Gastroesophageal sphincter (tissue), 3 donors: ENCODE measurements at regions not wholly inside any gene's neighbourhood (a gene's known extent, or its start where the extent isn't known, plus 50 kb on each side); places are given as distances from the start of the nearest gene placed in this dataset.

Experiments used
- CTCF ChIP-seq, 4 experiments: fragments of 200-600 bp in 2 of 4; fragments of 450-650 bp in 2 of 4; sonication (generic) in 1 of 4; IDR thresholded peaks; one replicate each; pipeline ENCODE4 v1.5.1; 2017 to 2019; ENCODE audit warnings: antibody characterized with exemption in 4 of 4, mild to moderate bottlenecking in 2 of 4, moderate library complexity in 2 of 4
- EP300 ChIP-seq: sonication (generic); formaldehyde crosslinking; IDR thresholded peaks from one replicate; pipeline ENCODE4 v1.6.1; 2017; ENCODE audit warnings: antibody characterized with exemption, mild to moderate bottlenecking
- POLR2A ChIP-seq, 2 donors: fragments of 450-650 bp; IDR thresholded peaks; one replicate each; pipeline ENCODE4 v1.6.1; 2017; ENCODE audit warnings: antibody characterized with exemption in 2 of 2, mild to moderate bottlenecking in 2 of 2, moderate library complexity in 1 of 2
- POLR2AphosphoS5 ChIP-seq: sonication (generic); formaldehyde crosslinking; IDR thresholded peaks from one replicate; pipeline ENCODE4 v1.6.1; 2017; ENCODE audit warnings: antibody characterized with exemption

DNA sequence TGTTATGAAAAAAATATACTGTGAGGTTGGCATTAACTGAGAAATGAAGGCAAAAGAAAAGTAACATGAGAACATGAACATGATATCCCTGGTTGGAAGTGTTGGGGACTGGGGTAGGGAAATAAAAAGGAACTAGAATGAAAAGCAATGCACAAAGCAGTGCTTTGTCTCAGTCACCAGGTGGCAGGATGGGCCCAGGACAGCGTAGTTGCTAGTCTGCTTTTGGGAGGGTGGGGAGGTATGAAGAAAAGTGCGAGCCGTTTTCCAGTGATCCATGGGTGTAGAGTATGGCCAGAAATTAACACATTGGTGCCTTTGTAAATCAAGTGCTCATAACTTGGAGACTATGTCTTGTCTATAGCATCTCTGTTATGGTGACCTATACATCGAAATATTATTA is 662.5 kb upstream of the SALL1 start:
- no peak for TF ChIP-seq POLR2AphosphoS5
- no peak for TF ChIP-seq POLR2A (IDR thresholded peaks at IDR 0.05)
- no peak for TF ChIP-seq CTCF (IDR thresholded peaks at IDR 0.05)
- TF ChIP-seq EP300 = no peak
